Stimulated activated CD4-positive, alpha-beta T cell treated with anti-CD3 and anti-CD28 coated beads, TNF-alpha, amount 100 ng/mL, for 4 hours (primary cell): ENCODE measurements at regions not wholly inside any gene's neighbourhood (a gene's known extent, or its start where the extent isn't known, plus 50 kb on each side); places are given as distances from the start of the nearest gene placed in this dataset.

ENCODE experiments used
- DNase-seq, 3 experiments: peaks; one replicate each; pipeline ENCODE4 v3.0.0-alpha.2; 2020; ENCODE audit warnings: low read depth in 3 of 3

- DNase-seq: no peak
Measured at GRCh38 chr20:53837126-53837826, 233.1 kb downstream of the BCAS1 start.

- no peak for DNase-seq
Measured at GRCh38 chr20:53834749-53835148, 235.6 kb downstream of the BCAS1 start.

GRCh38 chr20:53834062-53834442 lies 236.3 kb downstream of the BCAS1 start:
- no peak for DNase-seq

GRCh38 chr20:53833333-53834061 lies 236.9 kb downstream of the BCAS1 start:
- DNase-seq: no peak

- DNase-seq: no peak
Measured at GRCh38 chr20:53832499-53832898, 237.9 kb downstream of the BCAS1 start.

GRCh38 chr20:53831812-53832211 lies 238.2 kb upstream of the ZNF217 start:
- no peak for DNase-seq

- no peak for DNase-seq
Measured at GRCh38 chr20:53831228-53831627, 237.6 kb upstream of the ZNF217 start.

GRCh38 chr20:53829724-53830521 lies 236.3 kb upstream of the ZNF217 start:
- no peak for DNase-seq

GRCh38 chr20:53829255-53829723 lies 235.7 kb upstream of the ZNF217 start:
- no peak for DNase-seq

- no peak for DNase-seq
Measured at GRCh38 chr20:53828682-53829254, 235.1 kb upstream of the ZNF217 start.

- DNase-seq: no peak
Measured at GRCh38 chr20:53828088-53828681, 234.5 kb upstream of the ZNF217 start.

- no peak for DNase-seq
Measured at GRCh38 chr20:53827292-53828087, 233.9 kb upstream of the ZNF217 start.

- no peak for DNase-seq
Measured at GRCh38 chr20:53826597-53827291, 233.1 kb upstream of the ZNF217 start.

- DNase-seq: no peak
Measured at GRCh38 chr20:53826090-53826489, 232.5 kb upstream of the ZNF217 start.

- DNase-seq: no peak
Measured at GRCh38 chr20:53825282-53825681, 231.6 kb upstream of the ZNF217 start.

GRCh38 chr20:53824779-53825178 lies 231.1 kb upstream of the ZNF217 start:
- no peak for DNase-seq

GRCh38 chr20:53823121-53823764 lies 229.6 kb upstream of the ZNF217 start:
- DNase-seq: no peak

- no peak for DNase-seq
Measured at GRCh38 chr20:53822534-53822933, 228.9 kb upstream of the ZNF217 start.

GRCh38 chr20:53819973-53820451 lies 226.4 kb upstream of the ZNF217 start:
- no peak for DNase-seq
